Lower leg skin (tissue), 3 donors: ENCODE measurements at regions not wholly inside any gene's neighbourhood (a gene's known extent, or its start where the extent isn't known, plus 50 kb on each side); places are given as distances from the start of the nearest gene placed in this dataset.

ENCODE experiments used
- POLR2A ChIP-seq, 2 donors: fragments of 450-650 bp; IDR thresholded peaks; one replicate each; pipeline ENCODE4 v1.6.1; 2016 to 2017; ENCODE audit warnings: antibody characterized with exemption in 2 of 2, mild to moderate bottlenecking in 1 of 2, moderate library complexity in 1 of 2
- TF ChIP-seq, protein P1 (sequence below), 3 donors: fragments of 450-650 bp; IDR thresholded peaks; one replicate each; pipeline ENCODE4 v1.5.1; 2016; ENCODE audit warnings: antibody characterized with exemption in 3 of 3, mild to moderate bottlenecking in 3 of 3, moderate library complexity in 2 of 3

DNA sequence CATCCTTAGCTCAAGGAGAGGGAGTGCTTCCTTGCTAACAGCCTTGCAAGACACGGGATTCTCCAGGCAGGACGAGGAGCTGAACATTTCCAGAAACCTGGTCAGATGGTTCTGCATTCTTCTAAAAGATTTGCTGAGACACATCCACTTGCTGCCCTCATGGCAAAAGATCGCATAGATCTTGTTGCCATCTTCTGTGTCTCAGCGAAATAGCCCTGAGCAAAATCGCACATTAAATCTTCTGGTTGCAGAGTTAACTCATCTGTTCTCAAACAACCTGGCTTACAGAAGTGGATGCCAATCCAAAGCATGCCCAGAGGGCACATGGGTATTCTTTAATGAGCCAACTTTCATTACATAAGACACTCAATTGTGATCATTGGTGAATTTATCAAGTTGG, 167.5 kb downstream of the PRKX start:
- no peak for TF ChIP-seq POLR2A (IDR thresholded peaks at IDR 0.05)
- TF ChIP-seq, protein P1, sequence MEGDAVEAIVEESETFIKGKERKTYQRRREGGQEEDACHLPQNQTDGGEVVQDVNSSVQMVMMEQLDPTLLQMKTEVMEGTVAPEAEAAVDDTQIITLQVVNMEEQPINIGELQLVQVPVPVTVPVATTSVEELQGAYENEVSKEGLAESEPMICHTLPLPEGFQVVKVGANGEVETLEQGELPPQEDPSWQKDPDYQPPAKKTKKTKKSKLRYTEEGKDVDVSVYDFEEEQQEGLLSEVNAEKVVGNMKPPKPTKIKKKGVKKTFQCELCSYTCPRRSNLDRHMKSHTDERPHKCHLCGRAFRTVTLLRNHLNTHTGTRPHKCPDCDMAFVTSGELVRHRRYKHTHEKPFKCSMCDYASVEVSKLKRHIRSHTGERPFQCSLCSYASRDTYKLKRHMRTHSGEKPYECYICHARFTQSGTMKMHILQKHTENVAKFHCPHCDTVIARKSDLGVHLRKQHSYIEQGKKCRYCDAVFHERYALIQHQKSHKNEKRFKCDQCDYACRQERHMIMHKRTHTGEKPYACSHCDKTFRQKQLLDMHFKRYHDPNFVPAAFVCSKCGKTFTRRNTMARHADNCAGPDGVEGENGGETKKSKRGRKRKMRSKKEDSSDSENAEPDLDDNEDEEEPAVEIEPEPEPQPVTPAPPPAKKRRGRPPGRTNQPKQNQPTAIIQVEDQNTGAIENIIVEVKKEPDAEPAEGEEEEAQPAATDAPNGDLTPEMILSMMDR (IDR thresholded peaks at IDR 0.05): no peak
